Fibroblast of gingiva (primary cell): ENCODE measurements at regions not wholly inside any gene's neighbourhood (a gene's known extent, or its start where the extent isn't known, plus 50 kb on each side); places are given as distances from the start of the nearest gene placed in this dataset.
"Not testable (repeated sequence)": the region's sequence is repeated elsewhere in the genome, so short reads cannot be mapped to it uniquely, and the experiment has no call there.

ENCODE experiments used
- DNase-seq: peaks from one replicate; pipeline ENCODE4 v3.0.0-alpha.2; 2011; ENCODE audit warnings: low read depth

GRCh38 chr10:117750616-117751015 is 208.1 kb downstream of the EMX2 start:
- no peak for DNase-seq

DNA sequence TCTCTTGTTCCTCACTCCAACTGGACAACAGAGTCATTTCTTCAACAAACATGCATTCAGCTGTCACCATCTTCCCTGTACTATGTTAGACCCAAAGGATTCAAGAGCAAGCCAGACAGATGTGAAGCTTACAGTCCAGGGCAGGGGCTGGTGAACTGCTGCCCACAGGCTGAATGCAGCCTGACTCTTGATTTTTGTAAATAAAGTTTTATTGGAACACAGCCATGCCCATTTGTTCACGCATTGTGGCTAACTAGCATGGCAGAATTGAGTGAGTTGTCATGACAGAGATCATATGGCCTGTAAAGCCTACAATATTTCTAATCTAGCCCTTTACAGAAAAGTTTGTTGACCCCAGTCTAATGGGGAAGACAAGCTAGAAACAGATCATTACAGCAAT is 208.7 kb downstream of the EMX2 start:
- DNase-seq, result no peak

GRCh38 chr10:117752103-117752502 is 209.6 kb downstream of the EMX2 start:
- no peak for DNase-seq

DNA sequence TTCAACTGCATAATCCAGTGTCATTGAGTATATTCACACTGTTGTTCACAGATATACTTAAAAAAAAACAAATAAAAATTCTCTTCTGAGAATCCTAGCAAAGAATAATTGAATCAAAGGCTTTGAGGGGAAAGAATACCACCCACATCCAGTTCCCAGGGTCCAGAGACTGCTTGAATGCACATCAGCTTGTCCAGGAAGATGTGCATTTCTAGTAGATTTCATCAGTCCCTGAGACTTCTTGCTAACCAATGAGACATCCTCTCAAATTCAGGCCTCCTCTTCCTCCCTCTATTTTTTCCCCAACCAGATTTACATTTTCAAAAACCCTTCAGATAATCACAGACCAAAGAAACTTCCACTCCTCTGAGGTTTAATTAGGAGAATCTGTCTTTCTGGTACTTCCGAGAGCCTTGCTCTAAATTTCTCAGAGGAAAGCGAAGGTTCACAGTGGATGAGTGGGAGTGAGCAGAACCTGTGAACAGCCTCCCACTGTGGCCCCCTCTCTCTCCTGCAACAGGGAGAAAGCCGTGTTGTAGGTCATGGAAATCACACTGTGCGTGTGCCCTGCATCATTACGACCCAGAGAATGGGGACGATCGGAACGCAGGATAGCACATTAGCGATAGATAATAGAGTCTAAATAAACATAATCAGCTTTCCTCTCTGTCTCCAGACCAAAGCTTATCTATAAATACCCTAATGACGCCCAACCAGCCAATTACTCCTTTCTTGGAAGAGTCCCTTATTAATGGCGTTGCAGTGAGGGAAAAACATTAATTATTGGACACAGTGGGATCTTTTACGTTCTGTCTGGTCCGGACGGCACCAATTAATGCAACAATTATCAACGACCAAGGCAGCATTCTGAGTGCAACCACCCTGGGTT is 212.5 kb downstream of the EMX2 start:
- DNase-seq, result no peak

DNA sequence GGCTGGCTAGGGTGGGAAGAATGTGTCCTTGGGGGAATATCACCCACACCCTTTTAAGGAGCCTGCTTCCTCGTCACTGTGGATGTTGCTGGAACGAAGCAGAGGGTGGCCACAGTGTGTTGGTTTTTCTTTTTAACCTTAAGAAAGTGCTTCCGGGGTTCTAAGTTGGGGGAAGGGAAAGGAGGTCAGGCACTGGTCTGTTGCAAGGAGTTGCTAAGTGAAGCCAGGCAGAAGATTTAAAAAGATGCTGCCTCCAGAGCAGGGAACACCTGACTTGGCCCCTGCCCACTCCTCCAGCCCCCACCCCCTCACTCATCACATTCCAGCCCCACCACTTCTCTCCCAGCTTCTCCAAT is 213.1 kb downstream of the EMX2 start:
- no peak for DNase-seq

GRCh38 chr10:117757086-117757720 is 214.7 kb downstream of the EMX2 start:
- no peak for DNase-seq

- DNase-seq, result no peak
Observed at GRCh38 chr10:117759266-117759665, 216.7 kb downstream of the EMX2 start.

DNA sequence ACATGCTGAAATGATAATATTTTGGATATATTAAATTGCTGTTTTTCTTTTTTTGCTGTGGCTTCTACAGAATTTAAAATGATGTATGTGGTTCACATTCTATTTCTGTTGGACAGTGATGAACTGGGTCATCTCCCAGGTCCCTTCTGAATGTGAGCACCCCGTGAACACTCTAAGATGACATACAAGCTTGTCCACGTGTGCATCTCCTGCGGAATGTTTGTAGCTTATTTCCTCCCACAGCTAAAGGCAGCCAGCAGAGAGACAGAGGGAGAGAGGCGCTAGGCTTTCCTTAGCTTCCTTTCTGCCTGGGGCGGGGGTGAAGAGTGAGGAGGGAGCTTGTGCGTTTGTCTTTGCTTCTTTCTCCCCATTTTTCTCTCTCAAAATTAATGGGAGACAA is 219.1 kb downstream of the EMX2 start:
- no peak for DNase-seq

- no peak for DNase-seq
Observed at GRCh38 chr10:117762126-117762818, 219.7 kb downstream of the EMX2 start.

- DNase-seq, result no peak
Observed at GRCh38 chr10:117762819-117763172, 220.2 kb downstream of the EMX2 start.

DNA sequence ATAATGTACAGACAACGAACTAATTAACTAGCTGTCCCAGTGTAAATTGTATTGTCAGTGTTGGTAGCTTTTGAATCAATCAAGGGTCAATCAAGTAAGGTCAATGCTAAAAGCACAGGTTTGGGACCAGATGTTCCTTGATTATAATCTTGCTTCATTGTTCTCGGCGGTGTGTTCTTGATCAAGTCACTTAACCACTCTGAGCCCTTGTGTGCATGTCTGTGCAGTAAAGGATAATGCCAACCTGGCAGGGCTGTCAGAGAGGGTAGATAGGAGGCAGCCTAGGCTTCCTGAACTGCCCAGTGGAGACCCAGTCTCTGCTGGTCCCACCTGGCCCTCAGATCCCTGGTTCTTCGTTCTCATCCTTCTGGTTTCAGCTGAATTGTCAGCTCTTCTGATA is 221.0 kb downstream of the EMX2 start:
- no peak for DNase-seq

DNA sequence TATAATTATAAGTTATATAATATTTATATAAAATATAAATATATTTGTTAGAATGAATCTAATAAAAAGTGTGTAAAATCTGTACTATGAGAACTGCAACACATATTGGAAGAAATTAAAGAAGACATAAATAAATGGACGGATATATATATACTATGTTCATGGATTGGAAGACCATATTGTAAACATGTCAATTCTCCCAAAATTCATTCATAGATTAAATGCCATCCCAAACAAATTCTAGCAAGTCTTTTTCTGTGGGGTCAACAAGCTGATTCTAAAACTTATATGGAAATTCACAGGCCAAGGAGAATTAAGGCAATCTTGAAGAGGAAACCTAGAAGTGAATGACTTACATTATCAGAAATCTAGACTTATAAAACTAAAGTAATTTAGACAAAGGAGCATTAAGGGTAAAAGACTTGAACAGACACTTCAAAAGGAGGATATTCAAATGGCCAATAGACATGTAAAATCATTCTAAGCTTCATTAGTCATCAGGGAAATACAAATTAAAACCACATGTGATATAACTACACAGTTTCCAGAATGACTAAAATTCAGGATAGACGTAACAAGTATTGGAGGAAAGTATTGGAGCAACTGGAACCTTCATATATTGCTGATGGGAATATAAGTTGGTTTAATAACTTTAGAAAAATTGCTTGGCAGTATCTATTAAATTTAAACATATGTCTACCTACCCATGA is 225.9 kb downstream of the EMX2 start:
- no peak for DNase-seq

DNA sequence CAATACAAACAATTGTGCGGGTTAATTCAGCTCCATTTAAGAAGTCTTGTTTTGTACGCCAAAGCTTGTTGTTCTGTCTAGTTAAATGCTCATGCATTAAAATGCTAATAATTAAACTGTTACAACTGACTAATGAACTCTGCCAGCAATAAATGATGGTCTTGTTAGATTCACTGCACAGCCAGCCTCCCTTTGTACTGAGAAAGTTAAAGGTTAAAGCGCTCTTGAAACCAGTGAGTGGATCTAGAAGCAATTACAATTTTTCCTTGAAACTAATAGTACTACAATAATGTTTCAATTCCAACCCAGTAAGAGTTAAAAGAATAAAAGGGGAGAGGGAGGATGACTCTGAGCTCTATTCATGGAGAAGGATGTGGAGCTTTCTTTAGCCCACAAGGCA is 233.0 kb downstream of the EMX2 start:
- no peak for DNase-seq

GRCh38 chr10:117777222-117777621 is 234.7 kb downstream of the EMX2 start:
- DNase-seq, result not testable (repeated sequence)

DNA sequence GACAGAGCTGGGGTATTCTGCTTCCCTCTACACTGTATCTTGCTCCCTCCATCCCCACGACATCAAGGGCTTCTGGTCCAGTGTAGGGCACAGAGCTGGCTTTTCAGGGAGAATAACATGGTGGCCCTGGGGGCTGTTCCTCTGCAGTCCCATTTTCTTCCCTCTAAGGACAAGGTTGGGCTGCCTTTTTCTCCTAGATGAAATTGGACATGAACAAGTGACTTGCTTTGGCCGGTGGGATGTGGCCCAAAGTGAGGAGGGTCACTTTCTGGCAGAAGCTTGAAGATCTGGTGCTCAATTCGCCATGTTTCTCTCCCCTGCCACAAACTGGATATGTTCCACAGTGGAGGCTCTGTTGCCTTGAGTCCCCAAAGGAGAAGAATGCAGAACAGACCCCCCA is 235.7 kb downstream of the EMX2 start:
- DNase-seq, result no peak

DNA sequence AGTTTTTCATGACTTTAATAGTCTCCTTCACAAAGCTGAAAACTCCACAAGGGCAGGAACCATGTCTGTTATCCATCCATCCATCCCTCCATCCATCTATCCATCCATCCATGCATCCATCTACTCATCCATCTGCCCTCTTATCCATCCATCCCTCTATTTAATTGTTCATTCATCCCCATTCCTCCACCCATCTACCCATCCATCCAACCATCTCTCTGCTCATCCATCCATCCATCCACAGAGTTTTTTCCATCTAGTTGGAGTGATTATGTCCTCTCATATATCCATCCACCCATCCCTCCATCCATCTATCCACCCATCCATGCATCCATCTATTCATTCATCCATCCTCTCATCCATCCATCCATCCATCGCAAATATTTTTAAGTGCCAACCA is 237.9 kb downstream of the EMX2 start:
- no peak for DNase-seq

DNA sequence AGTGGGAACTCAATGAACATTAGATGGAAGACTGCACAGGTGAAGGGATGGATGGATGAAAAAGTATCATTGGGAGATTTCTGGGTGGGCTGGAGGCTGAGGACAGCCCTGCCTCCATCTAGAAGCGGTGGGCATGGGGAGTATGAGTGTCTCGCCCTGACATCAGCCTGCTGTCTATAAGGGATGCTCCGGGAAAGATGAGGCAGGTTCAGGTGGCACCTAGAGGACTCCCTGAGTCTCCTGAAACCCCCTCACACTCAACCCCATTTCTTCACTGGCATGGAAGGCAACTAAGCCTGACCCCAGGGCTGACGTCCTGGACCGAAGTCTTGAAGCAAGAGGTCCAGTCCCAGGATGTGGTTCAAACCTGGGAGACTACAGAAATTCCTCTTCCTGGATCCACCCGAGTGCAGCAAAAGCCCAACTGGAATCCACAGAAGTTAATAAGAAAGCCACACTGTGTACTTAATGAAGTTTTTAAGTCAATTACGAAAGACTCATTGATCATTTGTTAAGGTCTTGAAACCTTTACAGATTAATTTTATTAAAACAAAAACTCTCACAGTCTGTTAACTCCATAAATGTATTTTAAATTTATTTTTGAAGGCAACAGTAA is 238.8 kb downstream of the EMX2 start:
- DNase-seq, result no peak

DNA sequence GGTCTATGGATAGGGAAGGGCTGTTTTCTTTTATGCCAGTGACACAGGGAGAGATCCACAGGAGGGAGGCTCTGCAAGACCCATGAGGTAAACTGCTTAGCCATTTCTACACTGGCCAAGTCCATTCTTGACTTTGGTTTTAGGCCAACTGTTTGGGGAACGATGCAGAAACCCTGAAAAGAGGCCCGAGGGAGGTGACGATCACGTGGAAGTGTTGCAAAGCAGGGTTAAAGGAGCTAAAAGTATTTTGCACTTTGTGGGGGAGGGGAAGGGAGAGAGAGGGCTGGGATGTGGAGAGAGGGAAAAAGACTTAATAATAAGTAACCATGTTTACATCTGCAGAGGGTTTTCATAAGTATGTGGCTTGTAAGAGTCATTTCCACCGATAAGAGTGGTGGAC is 239.7 kb downstream of the EMX2 start:
- no peak for DNase-seq

DNA sequence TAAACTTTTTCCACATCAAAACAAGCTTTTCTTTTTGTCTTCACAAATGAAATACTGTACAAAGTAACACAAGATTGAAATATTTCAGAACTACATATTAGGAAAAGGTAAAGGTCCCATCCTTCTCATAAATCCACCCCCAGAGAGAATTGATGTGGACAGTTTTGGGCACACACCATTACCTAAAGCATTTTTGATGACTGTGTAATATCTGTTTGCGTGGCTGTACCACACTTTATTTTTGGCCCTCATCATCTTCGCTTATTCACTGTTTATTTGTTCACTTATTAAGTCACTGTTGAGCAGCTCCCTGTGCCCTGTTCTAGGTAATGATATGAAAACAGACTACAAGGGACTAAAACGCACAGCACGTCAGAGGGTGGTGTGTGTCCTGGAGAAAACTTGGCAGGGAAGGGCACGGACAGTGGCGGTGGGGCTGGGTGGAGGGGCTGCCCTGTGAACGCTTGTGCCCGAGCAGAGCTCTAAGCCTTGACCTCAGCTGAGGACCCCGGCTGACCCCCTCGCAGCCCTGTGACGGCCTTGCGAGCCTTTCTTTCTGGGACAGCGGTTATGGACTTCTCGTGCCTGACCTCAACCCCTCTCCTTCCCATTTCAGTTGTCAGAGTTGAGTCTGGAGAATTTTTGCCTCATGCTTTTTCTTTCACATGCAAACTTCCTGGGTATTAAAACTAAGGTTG is 241.3 kb downstream of the EMX2 start:
- DNase-seq, result no peak

- no peak for DNase-seq
Observed at GRCh38 chr10:117784776-117785175, 242.2 kb downstream of the EMX2 start.

DNA sequence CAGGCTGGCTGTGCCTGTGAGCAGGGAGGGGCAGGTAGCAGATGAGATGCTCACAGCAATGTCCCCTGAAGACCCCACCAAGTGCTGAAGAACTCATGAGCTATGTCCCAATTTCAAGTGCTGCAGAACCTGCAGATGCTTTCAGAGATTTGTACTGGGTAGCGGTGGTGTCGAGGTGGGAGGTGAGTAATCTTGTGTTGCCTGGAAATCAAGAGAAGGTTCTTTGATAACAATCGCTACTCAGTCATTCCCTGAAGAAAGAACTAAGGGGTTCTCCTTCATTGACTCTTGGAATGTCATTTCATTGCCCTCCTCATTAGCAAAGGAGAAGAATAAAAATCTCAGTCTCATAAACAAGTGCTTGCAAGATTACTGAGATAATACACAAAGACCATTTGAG is 246.4 kb downstream of the EMX2 start:
- no peak for DNase-seq

DNA sequence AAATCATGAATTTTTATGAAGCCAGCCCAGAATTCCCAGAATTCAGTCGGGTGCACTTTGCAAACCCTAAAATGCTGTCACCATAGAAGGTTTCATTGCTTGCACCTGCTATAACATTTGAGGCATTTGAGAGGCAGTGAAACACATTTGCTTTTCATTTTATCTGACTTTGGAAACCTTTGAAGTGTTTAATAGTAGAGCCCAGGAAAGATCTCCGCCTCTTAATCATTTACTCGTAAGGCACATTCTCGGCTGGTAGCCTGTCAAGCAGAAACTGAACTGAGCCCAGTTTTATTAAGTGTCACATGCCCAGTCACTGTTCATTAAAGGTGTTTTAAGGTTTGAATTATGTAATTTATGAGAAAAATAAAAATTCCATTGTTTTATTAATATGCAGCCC is 247.6 kb downstream of the EMX2 start:
- DNase-seq, result no peak
